H9 (cell line): ENCODE measurements at regions not wholly inside any gene's neighbourhood (a gene's known extent, or its start where the extent isn't known, plus 50 kb on each side); places are given as distances from the start of the nearest gene placed in this dataset.
"Not testable (repeated sequence)": the region's sequence is repeated elsewhere in the genome, so short reads cannot be mapped to it uniquely, and the experiment has no call there.

Source experiments
- DNase-seq: peaks from one replicate; pipeline ENCODE4 v3.0.0-alpha.2; 2017
- H2AFZ ChIP-seq: one replicate; pipeline ENCODE4 v1.6.1; 2013; ENCODE audit warnings: mild to moderate bottlenecking, low read length, control low read depth, moderate library complexity
- H2AK5ac ChIP-seq: 2 replicates; pipeline ENCODE4 v1.6.1; 2013; ENCODE audit warnings: low read length, control low read depth, mixed read lengths; ENCODE audit not compliant: insufficient read length
- H2BK120ac ChIP-seq: one replicate; pipeline ENCODE4 v1.6.1; 2013; ENCODE audit warnings: low read depth, mild to moderate bottlenecking, low read length, control low read depth, inconsistent platforms; ENCODE audit not compliant: poor library complexity, severe bottlenecking
- H2BK12ac ChIP-seq: 2 replicates; pipeline ENCODE4 v1.6.1; 2013; ENCODE audit warnings: low read length, control low read depth, mixed read lengths, low read depth; ENCODE audit not compliant: insufficient read length
- H2BK15ac ChIP-seq: 2 replicates; pipeline ENCODE4 v1.6.1; 2013; ENCODE audit warnings: low read depth, low read length, control low read depth
- H2BK20ac ChIP-seq: one replicate; pipeline ENCODE4 v1.6.1; 2013; ENCODE audit warnings: low read depth, mild to moderate bottlenecking, low read length, control low read depth, inconsistent platforms; ENCODE audit not compliant: poor library complexity, severe bottlenecking
- H2BK5ac ChIP-seq: 2 replicates; pipeline ENCODE4 v1.6.1; 2013; ENCODE audit warnings: low read length, control low read depth, mixed read lengths; ENCODE audit not compliant: insufficient read length
- H3K14ac ChIP-seq: 2 replicates; pipeline ENCODE4 v1.6.1; 2013; ENCODE audit warnings: low read length, control low read depth; ENCODE audit not compliant: insufficient read depth
- H3K18ac ChIP-seq: 2 replicates; pipeline ENCODE4 v1.6.1; 2013; ENCODE audit warnings: low read depth, mild to moderate bottlenecking, mixed read lengths, low read length, control low read depth; ENCODE audit not compliant: insufficient read length
- H3K23ac ChIP-seq: 2 replicates; pipeline ENCODE4 v1.6.1; 2013; ENCODE audit warnings: low read length, control low read depth, mixed read lengths, low read depth; ENCODE audit not compliant: insufficient read length
- H3K23me2 ChIP-seq: 2 replicates; pipeline ENCODE4 v1.6.1; 2013; ENCODE audit warnings: low read depth, mild to moderate bottlenecking, mixed read lengths, low read length, control low read depth; ENCODE audit not compliant: insufficient read length, poor library complexity, severe bottlenecking
- H3K27ac ChIP-seq: 2 replicates; pipeline ENCODE4 v1.5.1; 2013; ENCODE audit warnings: low read length, control low read depth, mixed read lengths, low read depth; ENCODE audit not compliant: insufficient read length
- H3K27me3 ChIP-seq: 2 replicates; pipeline ENCODE4 v1.6.1; 2013; ENCODE audit warnings: low read length, control low read depth, inconsistent platforms; ENCODE audit not compliant: insufficient read depth
- H3K4ac ChIP-seq: 2 replicates; pipeline ENCODE4 v1.6.1; 2013; ENCODE audit warnings: low read depth, mild to moderate bottlenecking, control low read depth, inconsistent platforms, low read length, moderate library complexity
- H3K4me1 ChIP-seq: 2 replicates; pipeline ENCODE4 v1.6.1; 2013; ENCODE audit warnings: low read length, control low read depth, inconsistent platforms; ENCODE audit not compliant: insufficient read depth
- H3K4me2 ChIP-seq: 2 replicates; pipeline ENCODE4 v1.6.1; 2013; ENCODE audit warnings: low read length, control low read depth, mixed read lengths; ENCODE audit not compliant: insufficient read length, insufficient read depth
- H3K56ac ChIP-seq: 2 replicates; pipeline ENCODE4 v1.6.1; 2013; ENCODE audit warnings: low read depth, mild to moderate bottlenecking, mixed read lengths, low read length, control low read depth; ENCODE audit not compliant: insufficient read length
- H3K79me1 ChIP-seq: 2 replicates; pipeline ENCODE4 v1.6.1; 2013; ENCODE audit warnings: low read depth, mild to moderate bottlenecking, moderate library complexity, low read length, control low read depth, inconsistent platforms; ENCODE audit not compliant: insufficient read depth, poor library complexity, severe bottlenecking
- H3K79me2 ChIP-seq: 2 replicates; pipeline ENCODE4 v1.6.1; 2013; ENCODE audit warnings: low read length, control low read depth, inconsistent platforms; ENCODE audit not compliant: insufficient read depth
- H3K9ac ChIP-seq: 2 replicates; pipeline ENCODE4 v1.6.1; 2013; ENCODE audit warnings: low read length, control low read depth, mixed read lengths; ENCODE audit not compliant: insufficient read length; ENCODE audit errors: extremely low read depth
- H3K9me3 ChIP-seq: one replicate; pipeline ENCODE4 v1.6.1; 2013; ENCODE audit warnings: low read depth, low read length, inconsistent platforms; ENCODE audit not compliant: control insufficient read depth
- H3T11ph ChIP-seq: one replicate; pipeline ENCODE4 v1.6.1; 2013; ENCODE audit warnings: mild to moderate bottlenecking, low read length, control low read depth, inconsistent platforms
- H4K20me1 ChIP-seq: one replicate; pipeline ENCODE4 v1.6.1; 2013; ENCODE audit not compliant: control insufficient read depth, insufficient read length, insufficient read depth
- H4K5ac ChIP-seq: 2 replicates; pipeline ENCODE4 v1.6.1; 2013; ENCODE audit warnings: low read depth, mild to moderate bottlenecking, mixed read lengths, low read length, control low read depth; ENCODE audit not compliant: insufficient read length
- H4K8ac ChIP-seq: replicated peaks from 2 replicates; pipeline ENCODE4 v1.6.1; 2013; ENCODE audit warnings: low read length, control low read depth, mixed read lengths, low read depth; ENCODE audit not compliant: insufficient read length
- H4K91ac ChIP-seq: 2 replicates; pipeline ENCODE4 v1.6.1; 2013; ENCODE audit warnings: low read depth, mild to moderate bottlenecking, moderate library complexity, mixed read lengths, low read length, control low read depth; ENCODE audit not compliant: insufficient read length
- H3K27ac Mint-ChIP-seq, 3 experiments: 2 replicates in 2 of 3; 3 replicates in 1 of 3; pipeline ENCODE4 v1.8.0; 2020 to 2021; ENCODE audit warnings: mixed read lengths in 3 of 3, mild to moderate bottlenecking in 1 of 3, moderate library complexity in 1 of 3
- H3K27me3 Mint-ChIP-seq: 2 replicates; pipeline ENCODE4 v1.8.0; 2021; ENCODE audit warnings: low read depth, mild to moderate bottlenecking, moderate library complexity, mixed read lengths
- H3K36me3 Mint-ChIP-seq, 3 experiments: 2 replicates in 2 of 3; 3 replicates in 1 of 3; pipeline ENCODE4 v1.8.0; 2020 to 2021; ENCODE audit warnings: low read depth in 3 of 3, mixed read lengths in 3 of 3; ENCODE audit not compliant: insufficient read depth in 1 of 3
- H3K4me1 Mint-ChIP-seq, 2 experiments: 2 replicates each; pipeline ENCODE4 v1.8.0; 2020; ENCODE audit warnings: mixed read lengths in 2 of 2
- H3K4me3 Mint-ChIP-seq, 2 experiments: 2 replicates in 1 of 2; 3 replicates in 1 of 2; pipeline ENCODE4 v1.8.0; 2020 to 2021; ENCODE audit warnings: mild to moderate bottlenecking in 2 of 2, mixed read lengths in 2 of 2, moderate library complexity in 1 of 2
- H3K9me3 Mint-ChIP-seq, 2 experiments: 2 replicates in 1 of 2; 3 replicates in 1 of 2; pipeline ENCODE4 v1.8.0; 2020; ENCODE audit warnings: mild to moderate bottlenecking in 2 of 2, mixed read lengths in 2 of 2, moderate library complexity in 1 of 2
- CTCF ChIP-seq: fragments of 200-600 bp; sonication (generic); conservative IDR thresholded peaks from 3 replicates; pipeline ENCODE4 v1.8.0; 2021; ENCODE audit warnings: antibody characterized with exemption, mild to moderate bottlenecking
- WGBS: extraction: QIAGEN DNeasy Blood & Tissue Kit; methylation state at CpG from one replicate; pipeline ENCODE4 v1.1.7; 2013; ENCODE audit warnings: missing lambda C conversion rate, low lambda C conversion rate, mixed read lengths; ENCODE audit not compliant: insufficient read length; ENCODE audit errors: extremely low coverage; 5-methylcytosine and 5-hydroxymethylcytosine counted together

GRCh38 chr7:67371429-67372305 is 375.0 kb downstream of the TYW1 start:
- WGBS = no CpG with 5 or more reads among the region's 18 CpGs
- Mint-ChIP-seq H3K4me1 (no peaks in the 10 kb centered on the region), H3K4me3 (no peak overlapping the region), H3K36me3 (peaks cover 5 to 24% (median 8%) of the 10 kb centered on the region in 3 experiments), H3K27me3 (peaks cover 30% of the 10 kb centered on the region), H3K9me3 (peaks cover 24 to 26% of the 10 kb centered on the region in 2 experiments), H3K27ac (no peak overlapping the region; a peak in 1 of 7 replicates)
- no peak overlapping the region for H2BK15ac ChIP-seq
- no peak overlapping the region for H2BK20ac ChIP-seq
- H3K23me2 ChIP-seq = no peaks in the 10 kb centered on the region
- H3K27ac ChIP-seq = no peak overlapping the region
- no peak overlapping the region for H3K9ac ChIP-seq
- H3K27me3 ChIP-seq = no peaks in the 10 kb centered on the region
- no peak overlapping the region for H4K91ac ChIP-seq
- no peak overlapping the region for H2AFZ ChIP-seq
- H3K79me1 ChIP-seq = no peaks in the 10 kb centered on the region
- TF ChIP-seq CTCF = peak; percentile 88
- no peak overlapping the region for H2AK5ac ChIP-seq
- no peak overlapping the region for H3K23ac ChIP-seq
- DNase-seq = peak; percentile 84
- H2BK12ac ChIP-seq = no peak overlapping the region
- no peaks in the 10 kb centered on the region for H3K4me1 ChIP-seq
- no peak overlapping the region for H2BK5ac ChIP-seq
- H3K14ac ChIP-seq = no peak overlapping the region
- no peak overlapping the region for H3T11ph ChIP-seq
- H3K9me3 ChIP-seq = no peaks in the 10 kb centered on the region
- no peak overlapping the region for H3K4me2 ChIP-seq
- H2BK120ac ChIP-seq = no peak overlapping the region
- H4K8ac ChIP-seq = no peak overlapping the region
- H4K20me1 ChIP-seq = no peaks in the 10 kb centered on the region
- no peaks in the 10 kb centered on the region for H3K79me2 ChIP-seq
- H4K5ac ChIP-seq = no peak overlapping the region
- H3K4ac ChIP-seq = no peak overlapping the region
- H3K18ac ChIP-seq = no peak overlapping the region
- H3K56ac ChIP-seq = no peak overlapping the region

- H3K9ac ChIP-seq, H3K79me1 ChIP-seq, H3K4me1 ChIP-seq, H3K23me2 ChIP-seq, H3K14ac ChIP-seq, H3K23ac ChIP-seq, H3K4me2 ChIP-seq, H3T11ph ChIP-seq, H3K27ac Mint-ChIP-seq, H4K5ac ChIP-seq, H3K4me1 Mint-ChIP-seq, H3K79me2 ChIP-seq, H2BK12ac ChIP-seq, H4K20me1 ChIP-seq, DNase-seq, H3K56ac ChIP-seq, H2BK120ac ChIP-seq, H3K4me3 Mint-ChIP-seq, H2AK5ac ChIP-seq, H3K27me3 ChIP-seq, H3K4ac ChIP-seq, H2BK15ac ChIP-seq, H2AFZ ChIP-seq, H2BK5ac ChIP-seq, H3K18ac ChIP-seq, H4K8ac ChIP-seq, H3K27ac ChIP-seq, H2BK20ac ChIP-seq, H3K9me3 ChIP-seq, H4K91ac ChIP-seq: not testable (repeated sequence)
- peaks cover 23% of the 10 kb centered on the region for H3K27me3 Mint-ChIP-seq
- WGBS = no CpG with 5 or more reads among the region's 3 CpGs
- peaks cover 4 to 13% (median 5%) of the 10 kb centered on the region in 3 experiments for H3K36me3 Mint-ChIP-seq
- peaks cover 17 to 19% of the 10 kb centered on the region in 2 experiments for H3K9me3 Mint-ChIP-seq
Observed at GRCh38 chr7:67373389-67373788, 376.8 kb downstream of the TYW1 start.
